HCT116 (cell line): ENCODE measurements at regions not wholly inside any gene's neighbourhood (a gene's known extent, or its start where the extent isn't known, plus 50 kb on each side); places are given as distances from the start of the nearest gene placed in this dataset.

Experiments used
- ATAC-seq: fragments of 200-7000 bp; cut with Tn5 transposase; 2 replicates; pipeline ENCODE4 v1.9.1; 2020; ENCODE audit warnings: mild to moderate bottlenecking, moderate library complexity
- BruUV-seq: library from RNA; stranded (reverse); fragments of 400-500 nt; replicated peaks from 2 replicates; lab custom pipeline; 2021; lab: Mats Ljungman, UMichigan
- CTCF ChIA-PET: fragments of 300-600 bp; sonication (Branson Sonifier 250); formaldehyde crosslinking; loops from one replicate; lab custom pipeline; 2021; ENCODE audit warnings: antibody characterized with exemption; lab: Charles Lee
- POLR2A ChIA-PET: fragments of 300-600, 350-600 bp; sonication (Branson Sonifier 250); formaldehyde crosslinking; loops from one replicate; lab custom pipeline; 2021; ENCODE audit warnings: antibody characterized with exemption; lab: Charles Lee
- RAD21 ChIA-PET, 2 experiments: fragments of 300-600 bp; sonication (Branson Sonifier 250); formaldehyde crosslinking; loops; one replicate each; lab custom pipeline; 2023; ENCODE audit warnings: low total read pairs in 2 of 2; ENCODE audit not compliant: uncharacterized antibody in 2 of 2, unreplicated experiment in 2 of 2, low non-redundant PET in 1 of 2; lab: Charles Lee
- DNase-seq: peaks from one replicate; pipeline ENCODE4 v3.0.0-alpha.2; 2010; ENCODE audit warnings: low read depth, low spot score
- H2AFZ ChIP-seq: fragments of 200-600 bp; shearing (Covaris generic), sonication (generic); 2 replicates; pipeline ENCODE4 v1.6.1; 2017; ENCODE audit warnings: low read depth, mixed run types, mixed read lengths, antibody characterized with exemption, low read length; ENCODE audit not compliant: poor library complexity, severe bottlenecking
- H3K27ac ChIP-seq: 2 replicates; pipeline ENCODE4 v1.5.1; 2012; ENCODE audit warnings: low read depth, low read length
- H3K27me3 ChIP-seq: fragments of 200-600 bp; sonication (generic); 2 replicates; pipeline ENCODE4 v1.6.1; 2016; ENCODE audit warnings: mixed run types, low read length, mixed read lengths; ENCODE audit not compliant: insufficient read depth
- H3K36me3 ChIP-seq, 2 experiments: fragments of 200-500 bp in 1 of 2; fragments of 200-600 bp in 1 of 2; sonication (Bioruptor generic) in 1 of 2; sonication (generic) in 1 of 2; 2 replicates each; pipeline versions ENCODE4 v1.5.1 to v1.6.1; 2014 to 2016; ENCODE audit warnings: low read length in 2 of 2, inconsistent platforms in 1 of 2, mixed read lengths in 1 of 2, mixed run types in 1 of 2; ENCODE audit not compliant: insufficient read depth in 2 of 2, control insufficient read depth in 1 of 2
- H3K4me1 ChIP-seq, 2 experiments: fragments of 200-600 bp in 1 of 2; sonication (generic) in 1 of 2; 2 replicates each; pipeline versions ENCODE4 v1.5.1 to v1.6.1; 2012 to 2017; ENCODE audit warnings: low read length in 2 of 2, inconsistent platforms in 1 of 2, mild to moderate bottlenecking in 1 of 2, mixed read lengths in 1 of 2, mixed run types in 1 of 2, moderate library complexity in 1 of 2; ENCODE audit not compliant: insufficient read depth in 2 of 2, control insufficient read depth in 1 of 2
- H3K4me2 ChIP-seq: fragments of 200-600 bp; sonication (generic); 2 replicates; pipeline ENCODE4 v1.6.1; 2017; ENCODE audit warnings: mixed run types, low read length, mixed read lengths
- H3K4me3 ChIP-seq, 2 experiments: fragments of 200-600 bp in 1 of 2; sonication (generic) in 1 of 2; replicated peaks in 1 of 2; 2 replicates each; pipeline ENCODE4 v1.5.1; 2011 to 2016; ENCODE audit warnings: low read length in 2 of 2, control low read depth in 1 of 2, low read depth in 1 of 2, mild to moderate bottlenecking in 1 of 2, mixed read lengths in 1 of 2, mixed run types in 1 of 2
- H3K79me2 ChIP-seq: fragments of 200-600 bp; sonication (generic); 2 replicates; pipeline ENCODE4 v1.6.1; 2017; ENCODE audit warnings: mild to moderate bottlenecking, mixed run types, low read length, moderate library complexity, mixed read lengths; ENCODE audit not compliant: insufficient read depth
- H3K9ac ChIP-seq: fragments of 200-600 bp; sonication (generic); 2 replicates; pipeline ENCODE4 v1.6.1; 2016; ENCODE audit warnings: low read length, mixed read lengths
- H3K9me2 ChIP-seq: fragments of 200-600 bp; sonication (generic), shearing (Covaris generic); 2 replicates; pipeline ENCODE4 v1.6.1; 2017; ENCODE audit warnings: mixed run types, mild to moderate bottlenecking, moderate library complexity; ENCODE audit not compliant: insufficient read depth
- H3K9me3 ChIP-seq, 2 experiments: fragments of 200-500 bp in 1 of 2; fragments of 200-600 bp in 1 of 2; sonication (Bioruptor generic) in 1 of 2; sonication (generic) in 1 of 2; 2 replicates each; pipeline ENCODE4 v1.6.1; 2014 to 2017; ENCODE audit warnings: low read length in 2 of 2, mixed read lengths in 2 of 2, inconsistent platforms in 1 of 2, low read depth in 1 of 2, mild to moderate bottlenecking in 1 of 2, mixed run types in 1 of 2, moderate library complexity in 1 of 2; ENCODE audit not compliant: control insufficient read depth in 1 of 2, insufficient read depth in 1 of 2
- H4K20me1 ChIP-seq: fragments of 200-600 bp; sonication (generic), shearing (Covaris generic); 2 replicates; pipeline ENCODE4 v1.6.1; 2017; ENCODE audit warnings: mixed run types, mild to moderate bottlenecking, moderate library complexity; ENCODE audit not compliant: insufficient read depth
- CBX3 ChIP-seq: IDR thresholded peaks from 2 replicates; pipeline ENCODE4 v1.6.1; 2012; ENCODE audit warnings: low read depth
- MAX ChIP-seq: IDR thresholded peaks from 2 replicates; pipeline ENCODE4 v1.6.1; 2012
- RAD21 ChIP-seq: IDR thresholded peaks from 2 replicates; pipeline ENCODE4 v1.6.1; 2012; ENCODE audit warnings: low read depth, mild to moderate bottlenecking
- YY1 ChIP-seq: IDR thresholded peaks from 2 replicates; pipeline ENCODE4 v1.6.1; 2011; ENCODE audit warnings: low read length, low read depth, moderate library complexity, mild to moderate bottlenecking; ENCODE audit not compliant: insufficient replicate concordance; ENCODE audit errors: extremely low read depth
- ZFX ChIP-seq: fragments of 450-650 bp; IDR thresholded peaks from 2 replicates; pipeline ENCODE4 v1.6.1; 2017
- ZNF274 ChIP-seq: fragments of 200-500 bp; sonication (Bioruptor generic); IDR thresholded peaks from 2 replicates; pipeline ENCODE4 v1.6.1; 2014; ENCODE audit warnings: mild to moderate bottlenecking, low read depth, low read length, inconsistent platforms
- intact Hi-C: fragments of 100-400 bp; cut with micrococcal nuclease; formaldehyde crosslinking; loops from 2 replicates; pipeline ENCODE4 v1.10.0; 2022
- TF ChIP-seq, protein P1 (sequence below), 3 experiments: fragments of 200-600 bp in 1 of 3; sonication (generic) in 1 of 3; IDR thresholded peaks in 2 of 3; conservative IDR thresholded peaks in 1 of 3; 2 replicates each; pipeline ENCODE4 v1.5.1; 2012 to 2017; ENCODE audit warnings: low read depth in 2 of 3, low read length in 2 of 3, antibody characterized with exemption in 1 of 3, borderline replicate concordance in 1 of 3, control low read depth in 1 of 3, mild to moderate bottlenecking in 1 of 3, mixed read lengths in 1 of 3, mixed run types in 1 of 3, moderate library complexity in 1 of 3; ENCODE audit not compliant: insufficient read depth in 1 of 3

GRCh38 chr9:13568841-13569601 lies 289.5 kb upstream of the MPDZ start:
- Histone ChIP-seq H3K4me2 (no peak overlapping the region), H3K36me3 (no peaks in the 10 kb centered on the region), H3K79me2 (no peaks in the 10 kb centered on the region), H4K20me1 (no peaks in the 10 kb centered on the region), H3K9me3 (no peaks in the 10 kb centered on the region; a peak in 1 of 4 replicates), H3K9me2 (no peaks in the 10 kb centered on the region), H3K4me1 (no peaks in the 10 kb centered on the region), H3K27ac (no peak overlapping the region), H2AFZ (no peak overlapping the region), H3K9ac (no peak overlapping the region), H3K27me3 (no peaks in the 10 kb centered on the region), H3K4me3 (no peak overlapping the region)
- intact Hi-C loops, result no loop called here
- ChIA-PET RAD21 (no interaction called here), CTCF (no interaction called here), POLR2A (no interaction called here)
- ATAC-seq (no peak), DNase-seq (no peak)
- TF ChIP-seq RAD21, result no peak
- TF ChIP-seq, protein P1, sequence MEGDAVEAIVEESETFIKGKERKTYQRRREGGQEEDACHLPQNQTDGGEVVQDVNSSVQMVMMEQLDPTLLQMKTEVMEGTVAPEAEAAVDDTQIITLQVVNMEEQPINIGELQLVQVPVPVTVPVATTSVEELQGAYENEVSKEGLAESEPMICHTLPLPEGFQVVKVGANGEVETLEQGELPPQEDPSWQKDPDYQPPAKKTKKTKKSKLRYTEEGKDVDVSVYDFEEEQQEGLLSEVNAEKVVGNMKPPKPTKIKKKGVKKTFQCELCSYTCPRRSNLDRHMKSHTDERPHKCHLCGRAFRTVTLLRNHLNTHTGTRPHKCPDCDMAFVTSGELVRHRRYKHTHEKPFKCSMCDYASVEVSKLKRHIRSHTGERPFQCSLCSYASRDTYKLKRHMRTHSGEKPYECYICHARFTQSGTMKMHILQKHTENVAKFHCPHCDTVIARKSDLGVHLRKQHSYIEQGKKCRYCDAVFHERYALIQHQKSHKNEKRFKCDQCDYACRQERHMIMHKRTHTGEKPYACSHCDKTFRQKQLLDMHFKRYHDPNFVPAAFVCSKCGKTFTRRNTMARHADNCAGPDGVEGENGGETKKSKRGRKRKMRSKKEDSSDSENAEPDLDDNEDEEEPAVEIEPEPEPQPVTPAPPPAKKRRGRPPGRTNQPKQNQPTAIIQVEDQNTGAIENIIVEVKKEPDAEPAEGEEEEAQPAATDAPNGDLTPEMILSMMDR (IDR thresholded peaks at IDR 0.05 in 2 of 3, conservative IDR thresholded peaks at IDR 0.05 in 1 of 3; ENCODE audit: borderline replicate concordance in 1 of 3, insufficient read depth in 1 of 3, low read depth in 2 of 3, low read length in 2 of 3), result no peak
- no peak for TF ChIP-seq ZNF274
- no peak for TF ChIP-seq MAX
- no peak for TF ChIP-seq CBX3
- no peak for TF ChIP-seq YY1
- TF ChIP-seq ZFX, result no peak
- BruUV-seq, result no TSS peak
